ENCODE measurements at regions not wholly inside any gene's neighbourhood (a gene's known extent, or its start where the extent isn't known, plus 50 kb on each side); places are given as distances from the start of the nearest gene placed in this dataset.
"Not testable (repeated sequence)": the region's sequence is repeated elsewhere in the genome, so short reads cannot be mapped to it uniquely, and the experiment has no call there.

DNA sequence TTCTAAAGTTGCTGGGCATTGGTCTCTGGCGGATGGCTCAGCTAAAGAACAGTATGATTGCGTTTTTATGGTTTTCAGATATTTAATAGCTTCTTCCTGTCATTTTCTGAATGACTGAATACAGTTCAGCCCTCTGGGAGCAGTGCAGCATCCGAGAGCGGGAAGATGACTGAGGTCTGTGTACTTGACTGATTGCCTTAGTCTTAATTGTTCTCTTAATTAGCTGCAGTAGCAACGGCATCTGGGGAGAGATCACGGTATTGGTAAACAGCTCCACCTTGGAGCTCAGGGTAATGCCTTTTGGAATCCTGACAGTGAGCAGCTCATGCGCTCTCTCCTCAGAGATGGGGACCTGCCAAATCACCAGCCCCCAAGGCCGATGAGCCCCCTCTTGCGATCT, 481.4 kb upstream of the SPRED2 start:
- DNase-seq (ENCODE audit: low spot score) = no peak

DNA sequence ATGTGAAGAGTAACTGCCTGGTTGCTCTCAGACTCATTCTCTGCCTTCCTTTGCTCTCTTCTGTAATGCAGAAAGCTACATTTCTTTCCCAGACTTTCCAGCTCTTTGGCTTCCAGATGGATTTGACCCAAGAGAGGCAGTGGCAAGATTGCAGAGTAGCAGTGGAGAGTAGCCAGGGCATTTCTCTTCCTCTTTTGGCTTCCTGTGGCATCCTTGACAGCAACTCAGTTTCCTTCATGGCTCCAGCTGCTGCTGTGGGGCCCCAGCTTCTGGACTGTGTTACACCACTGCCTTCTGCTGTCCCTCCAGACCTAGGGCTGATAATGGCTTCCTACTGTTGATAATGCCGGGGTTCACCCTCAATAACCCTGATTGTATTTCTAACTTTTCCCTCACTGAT, 469.4 kb upstream of the SPRED2 start:
- no peak for DNase-seq (ENCODE audit: low spot score)

DNA sequence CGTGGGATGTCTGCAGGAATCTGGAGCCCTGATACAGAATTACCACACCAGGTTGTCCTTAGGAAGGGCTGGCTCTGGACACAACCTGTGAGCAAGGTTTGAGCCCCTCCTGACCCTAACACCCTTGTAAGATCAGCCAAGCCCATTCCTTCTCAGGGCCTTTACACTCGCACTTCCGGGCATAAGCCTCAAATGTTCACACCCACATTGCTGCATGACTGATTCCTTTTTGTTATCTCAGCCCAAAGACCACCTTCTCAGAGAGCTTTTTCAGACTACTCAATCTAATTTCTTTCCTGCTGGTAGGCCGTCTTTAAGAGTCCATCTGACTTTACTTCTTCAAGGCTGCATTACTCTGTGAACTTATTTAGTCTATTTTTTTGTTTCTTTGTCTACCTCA, 464.0 kb upstream of the SPRED2 start:
- no peak for DNase-seq (ENCODE audit: low spot score)

DNA sequence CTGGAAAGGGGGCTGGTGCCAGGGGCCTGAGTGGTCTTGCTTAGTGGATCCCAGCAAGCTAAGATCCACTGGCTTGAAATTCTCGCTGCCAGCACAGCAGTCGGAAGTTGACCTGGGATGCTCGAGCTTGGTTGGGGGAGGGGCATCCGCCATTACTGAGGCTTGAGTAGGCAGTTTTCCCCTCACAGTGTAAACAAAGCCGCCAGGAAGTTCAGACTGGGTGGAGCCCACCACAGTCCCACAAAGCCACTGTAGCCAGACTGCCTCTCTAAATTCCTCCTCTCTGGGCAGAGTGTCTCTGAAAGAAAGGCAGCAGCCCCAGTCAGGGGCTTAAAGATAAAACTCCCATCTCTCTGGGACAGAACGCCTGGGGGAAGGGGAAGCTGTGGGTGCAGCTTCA, 457.7 kb upstream of the SPRED2 start:
- not testable (repeated sequence) for DNase-seq (ENCODE audit: low spot score)

DNA sequence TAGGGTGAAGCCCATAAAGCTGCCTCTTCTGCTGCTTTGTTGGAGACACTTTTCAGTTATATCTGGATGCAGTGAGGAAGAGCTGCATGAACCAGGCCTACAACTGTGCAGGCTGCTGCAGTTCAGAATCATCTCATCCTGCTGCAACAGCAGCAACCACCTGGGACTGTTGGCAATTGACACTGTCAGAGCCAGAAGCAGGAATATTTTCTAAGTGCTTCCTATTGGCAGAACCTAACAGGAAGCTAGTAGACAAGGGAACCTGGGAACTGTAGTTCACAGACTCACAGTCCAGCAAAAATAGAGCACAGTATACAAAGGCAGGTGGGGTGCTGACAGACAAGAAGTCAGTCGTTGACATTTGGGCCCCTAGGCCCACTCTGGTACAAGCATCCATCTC, 452.9 kb upstream of the SPRED2 start:
- no peak for DNase-seq (ENCODE audit: low spot score)

DNA sequence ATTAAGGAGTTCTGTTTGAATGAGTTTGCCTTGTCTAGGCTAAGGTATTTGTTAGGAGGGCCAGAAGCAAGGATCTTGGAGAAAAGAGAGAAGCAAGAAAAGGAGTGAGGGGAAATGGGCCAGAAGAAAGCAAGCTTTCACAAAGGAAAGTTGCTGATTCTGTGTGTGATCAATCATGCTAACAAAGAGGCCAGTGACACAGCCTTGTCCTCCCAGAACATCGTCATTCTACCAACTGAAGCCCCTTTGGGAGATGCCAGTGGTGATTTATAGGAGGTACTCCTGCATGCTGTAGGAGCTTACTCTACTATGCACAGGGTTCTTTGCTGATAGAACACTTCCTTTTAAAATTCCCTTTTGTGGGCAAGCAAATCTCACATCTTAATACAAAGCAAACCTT, 449.2 kb upstream of the SPRED2 start:
- DNase-seq (ENCODE audit: low spot score) = no peak

DNA sequence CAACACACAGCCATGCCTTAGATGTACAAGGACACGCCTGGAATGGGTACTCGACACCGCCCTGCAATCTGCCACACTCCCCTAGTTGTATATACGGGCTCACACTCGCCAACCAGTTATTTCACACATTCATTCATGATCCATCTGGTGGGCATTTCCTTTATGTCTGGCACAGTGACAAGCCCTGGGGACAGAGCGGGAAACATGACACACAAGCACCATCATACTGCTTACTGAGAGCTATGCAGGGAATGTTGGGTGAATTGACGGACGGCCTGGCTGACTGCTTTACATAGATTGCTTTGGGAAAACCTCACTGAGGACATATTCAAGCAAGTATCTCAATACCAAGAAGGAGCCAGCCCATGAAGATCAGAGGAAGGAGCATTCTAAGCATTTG, 448.0 kb upstream of the SPRED2 start:
- no peak for DNase-seq (ENCODE audit: low spot score)

DNA sequence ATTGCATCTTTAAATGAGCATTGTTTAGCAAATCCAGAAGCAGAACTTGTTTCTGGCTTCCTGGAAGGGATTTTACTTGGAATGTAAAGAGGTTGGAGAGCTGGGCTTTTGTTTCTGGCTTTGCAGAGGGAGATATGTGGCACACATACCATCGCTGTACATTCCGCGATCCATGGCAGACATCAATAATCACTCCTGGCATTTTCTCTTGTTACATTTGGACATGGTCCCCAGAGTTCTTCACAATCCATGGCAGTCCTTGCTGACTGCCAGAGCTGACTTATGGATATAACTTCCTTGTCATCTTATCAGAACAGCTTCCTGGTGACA, 445.6 kb upstream of the SPRED2 start:
- no peak for DNase-seq (ENCODE audit: low spot score)

DNA sequence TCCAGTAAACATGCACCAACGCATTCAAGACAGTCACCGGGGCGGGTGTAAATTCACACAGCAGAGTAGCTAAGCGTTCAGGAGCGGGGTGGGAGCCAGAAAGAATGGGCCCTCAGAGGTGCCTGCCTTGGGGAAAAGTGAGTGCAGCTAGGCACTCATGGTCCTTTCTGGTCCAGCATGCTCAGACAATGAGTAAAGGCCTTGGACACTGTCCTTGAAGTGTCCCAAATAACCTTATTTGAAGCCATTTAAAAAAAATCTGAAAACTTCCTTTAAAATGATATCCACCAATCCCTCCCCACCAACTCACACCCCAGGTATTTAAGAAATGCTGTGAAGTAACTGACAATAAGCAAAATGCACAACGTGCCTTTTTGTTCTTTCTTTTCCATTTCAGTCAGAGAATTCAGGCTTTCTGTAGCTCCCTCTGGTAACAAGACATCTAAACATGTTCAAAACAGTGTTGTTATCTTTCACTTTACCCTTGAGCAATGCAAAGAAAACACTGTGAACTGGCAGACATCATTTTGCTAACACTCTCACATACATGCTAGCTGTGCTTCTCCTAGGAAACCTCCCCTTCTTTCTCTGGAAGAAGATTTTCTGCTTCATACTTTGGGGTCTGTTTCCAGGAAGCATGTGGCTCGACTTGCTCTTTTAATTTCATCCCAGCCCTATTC, 445.1 kb upstream of the SPRED2 start:
- peak; percentile 21 for DNase-seq (ENCODE audit: low spot score)

DNA sequence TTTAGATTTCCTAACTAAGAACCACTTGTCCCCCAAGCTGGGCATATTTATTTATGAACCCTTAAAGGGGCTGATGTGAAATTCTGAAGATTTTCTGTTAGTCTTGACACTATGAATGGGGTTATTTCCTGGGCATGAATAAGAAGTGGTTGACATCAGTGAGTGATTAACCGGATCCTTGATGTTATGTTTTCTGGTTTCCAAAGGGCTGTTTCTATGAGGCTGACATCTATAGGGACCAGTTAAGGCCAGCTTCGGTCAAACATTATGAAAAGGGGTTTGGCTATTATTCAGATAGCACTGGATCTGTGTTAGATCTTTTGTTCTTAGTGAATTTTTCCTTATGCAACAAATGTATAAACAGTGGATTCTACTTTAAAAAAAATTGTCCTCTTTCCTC, 443.7 kb upstream of the SPRED2 start:
- no peak for DNase-seq (ENCODE audit: low spot score)

DNA sequence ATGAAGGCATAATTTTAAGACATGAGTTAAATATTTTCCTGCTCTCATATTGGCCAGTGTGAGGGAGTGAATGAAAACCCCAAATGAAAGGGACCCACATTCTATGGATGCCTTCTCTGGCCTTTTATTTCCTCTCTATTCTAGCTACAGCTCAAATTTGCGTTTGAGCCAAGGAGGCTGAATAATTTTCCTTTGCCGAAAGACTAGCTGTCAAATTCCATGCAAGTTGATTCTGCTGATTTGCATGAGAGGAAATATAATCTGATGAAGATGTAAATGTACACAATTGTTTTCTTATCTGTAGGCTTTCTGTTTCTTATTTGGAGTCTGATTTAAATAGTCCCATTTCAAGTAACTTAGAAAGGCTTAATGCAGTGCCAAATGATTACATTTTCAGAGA, 438.4 kb upstream of the SPRED2 start:
- no peak for DNase-seq (ENCODE audit: low spot score)

DNA sequence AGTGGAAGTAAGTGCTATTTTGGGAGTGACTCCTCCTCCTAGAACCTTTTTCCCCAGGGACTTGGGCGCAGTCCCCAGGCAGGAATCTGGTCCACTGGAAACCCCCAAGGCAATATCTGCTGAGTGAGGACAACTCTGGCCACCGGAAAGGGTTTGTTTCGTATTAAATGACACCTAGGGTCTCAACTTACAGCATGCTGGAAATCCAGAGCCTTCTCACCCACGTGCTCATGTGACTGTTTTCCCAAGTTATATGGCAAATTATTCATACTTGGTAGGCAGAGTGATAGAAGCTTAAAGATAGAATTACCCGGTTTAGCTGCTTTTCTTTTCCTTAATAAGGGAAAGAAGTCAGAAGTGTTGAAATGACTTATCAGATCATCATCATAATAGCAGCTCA, 436.9 kb upstream of the SPRED2 start:
- DNase-seq (ENCODE audit: low spot score) = no peak

DNA sequence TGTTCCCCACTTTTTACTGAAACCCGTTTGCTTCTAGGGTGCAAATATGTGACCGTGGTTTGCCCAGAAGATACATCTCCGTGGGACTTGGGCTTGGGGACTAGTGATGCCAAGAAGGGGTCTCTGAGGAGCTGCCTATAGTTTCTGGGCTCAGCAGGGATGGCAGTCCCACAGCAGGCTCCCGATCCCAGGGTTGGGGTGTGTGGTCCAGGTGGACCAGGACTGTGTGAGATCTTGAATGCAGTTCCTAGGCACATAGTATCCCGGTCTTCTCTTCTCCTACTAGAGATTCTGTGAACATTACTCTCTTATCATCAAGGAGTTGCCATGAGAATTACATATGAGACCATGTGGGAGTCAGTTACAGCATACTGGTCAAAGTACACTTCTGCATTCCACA, 435.8 kb upstream of the SPRED2 start:
- DNase-seq (ENCODE audit: low spot score) = no peak

DNA sequence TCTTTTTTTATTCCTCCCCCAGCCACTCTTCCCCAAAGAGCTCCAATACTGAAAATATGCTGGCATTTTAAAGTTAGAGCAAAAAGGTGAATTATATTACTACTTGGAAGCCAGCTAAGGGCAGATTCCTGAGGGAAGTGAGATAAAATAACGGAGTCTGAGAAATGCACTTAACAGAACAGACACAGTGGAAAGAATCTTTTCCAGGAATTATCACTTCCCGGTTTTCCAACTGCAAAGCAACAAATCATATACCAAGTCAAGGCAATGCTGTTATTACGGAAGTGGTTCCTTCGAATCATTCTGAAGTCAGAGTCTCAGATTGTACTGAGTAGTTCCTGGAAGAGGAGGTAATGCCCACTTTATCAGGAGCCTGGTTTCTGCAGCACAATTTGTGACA, 435.0 kb upstream of the SPRED2 start:
- DNase-seq (ENCODE audit: low spot score) = no peak

DNA sequence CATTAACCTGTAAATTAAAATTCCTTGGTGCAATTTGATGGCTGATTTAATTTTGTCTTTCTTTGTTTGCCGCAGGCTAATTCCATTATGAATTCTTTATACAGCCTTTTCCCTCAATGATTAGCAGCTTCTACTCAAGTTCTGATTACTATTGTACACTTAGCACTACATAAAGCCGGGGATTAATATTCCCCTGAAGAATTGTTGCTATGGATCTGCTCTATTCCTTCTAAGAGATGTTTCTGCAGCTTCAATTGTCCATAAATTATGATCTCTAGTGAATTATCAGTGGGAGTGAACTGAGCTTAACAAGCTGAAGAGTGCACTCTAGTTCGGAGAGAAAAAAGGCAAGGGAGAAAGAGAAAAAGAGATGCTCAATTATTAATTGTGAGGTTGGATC, 433.7 kb upstream of the SPRED2 start:
- DNase-seq (ENCODE audit: low spot score) = no peak

DNA sequence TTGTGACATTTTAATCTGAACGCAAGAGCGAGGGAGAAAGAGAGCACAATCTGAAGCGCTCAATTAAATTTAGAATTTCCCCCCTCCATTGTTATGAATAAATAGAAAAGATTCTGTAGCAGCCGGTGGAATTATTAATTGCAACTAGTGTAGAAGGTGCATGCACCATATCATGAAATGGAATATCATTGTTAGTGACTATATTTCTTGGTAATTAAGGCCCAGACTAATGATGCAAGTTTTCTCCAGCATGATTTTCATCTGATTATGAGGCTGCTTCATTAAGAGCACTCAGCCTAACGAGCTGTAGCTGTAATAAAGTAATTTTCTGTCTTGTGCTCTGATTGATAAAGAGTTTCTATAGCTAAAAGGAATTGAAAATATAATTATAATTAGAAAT, 432.2 kb upstream of the SPRED2 start:
- no peak for DNase-seq (ENCODE audit: low spot score)

DNA sequence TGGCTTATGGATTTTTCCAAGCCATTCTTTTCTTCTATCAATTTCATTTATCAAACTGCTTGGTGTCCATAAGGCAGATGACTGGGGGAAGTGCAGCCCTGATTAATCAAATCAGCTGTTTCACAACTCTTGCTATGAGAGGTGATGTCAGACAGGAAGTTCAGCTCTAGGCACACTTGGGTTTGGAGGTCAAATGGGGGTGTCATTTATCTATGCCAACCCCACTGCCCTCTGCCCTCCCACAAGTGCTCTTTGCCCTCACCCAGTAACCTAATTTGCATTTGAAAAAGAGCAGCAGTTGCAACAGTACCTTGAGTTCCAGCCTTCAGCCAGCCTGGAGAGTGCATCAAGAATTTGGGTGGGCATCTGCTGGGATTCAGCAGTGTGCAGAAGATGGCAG, 431.3 kb upstream of the SPRED2 start:
- DNase-seq (ENCODE audit: low spot score) = no peak

DNA sequence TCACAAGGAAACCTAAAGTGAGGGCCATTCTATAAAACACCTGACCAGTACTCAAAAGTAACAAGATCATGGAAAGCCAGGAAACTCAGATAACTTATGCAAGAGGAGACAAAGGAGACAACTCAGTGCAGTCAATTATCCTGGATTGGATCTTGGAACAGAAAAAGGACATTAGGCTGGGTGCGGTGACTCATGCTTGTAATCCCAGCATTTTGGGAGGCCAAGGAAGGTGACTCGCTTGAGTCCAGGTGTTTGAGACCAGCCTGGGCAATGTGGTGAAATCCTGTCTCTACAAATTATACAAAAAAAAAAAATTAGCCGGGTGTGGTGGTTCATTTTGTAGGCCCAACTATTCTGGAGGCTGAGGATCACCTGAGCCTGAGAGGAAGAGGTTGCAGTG, 424.5 kb upstream of the SPRED2 start:
- no peak for DNase-seq (ENCODE audit: low spot score)

DNA sequence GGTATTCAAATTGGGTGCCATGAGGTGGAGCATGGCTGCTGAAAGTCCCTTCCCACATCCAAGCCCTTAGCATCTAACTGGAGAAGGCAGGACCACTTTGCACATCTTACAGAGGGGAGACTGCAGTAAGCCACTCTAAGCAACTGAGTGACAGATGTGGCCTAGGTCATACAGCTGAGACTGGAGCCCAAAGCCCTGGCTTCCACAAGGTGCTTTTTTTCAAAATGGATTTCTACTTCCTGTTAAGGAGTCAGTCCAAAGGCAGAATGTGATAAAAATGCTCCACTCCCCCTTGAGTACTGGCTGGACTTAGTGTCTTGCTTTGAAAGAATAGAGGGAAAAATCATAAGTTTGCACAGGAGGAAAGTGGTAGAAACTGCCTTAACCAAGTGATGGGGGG, 424.0 kb upstream of the SPRED2 start:
- DNase-seq (ENCODE audit: low spot score) = no peak

DNA sequence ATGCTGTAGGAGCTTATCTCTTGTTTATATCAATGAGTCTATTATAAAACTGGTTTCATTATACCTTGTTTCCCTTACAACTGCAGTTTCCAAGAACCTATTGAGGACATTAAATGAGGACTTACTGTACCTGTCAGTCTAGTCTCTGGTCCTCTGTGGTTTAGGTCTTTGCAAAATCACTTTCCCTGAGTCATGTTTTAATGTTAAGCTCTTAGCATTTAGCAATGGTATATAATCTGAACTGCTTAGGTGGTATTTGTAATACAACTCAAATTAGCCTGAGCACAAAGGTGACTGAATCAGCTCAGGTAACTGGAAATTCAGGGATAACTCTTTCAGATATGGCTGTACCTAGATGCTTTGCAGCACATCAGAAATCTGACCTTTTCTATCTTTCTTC, 418.3 kb upstream of the SPRED2 start:
- DNase-seq (ENCODE audit: low spot score) = no peak

DNA sequence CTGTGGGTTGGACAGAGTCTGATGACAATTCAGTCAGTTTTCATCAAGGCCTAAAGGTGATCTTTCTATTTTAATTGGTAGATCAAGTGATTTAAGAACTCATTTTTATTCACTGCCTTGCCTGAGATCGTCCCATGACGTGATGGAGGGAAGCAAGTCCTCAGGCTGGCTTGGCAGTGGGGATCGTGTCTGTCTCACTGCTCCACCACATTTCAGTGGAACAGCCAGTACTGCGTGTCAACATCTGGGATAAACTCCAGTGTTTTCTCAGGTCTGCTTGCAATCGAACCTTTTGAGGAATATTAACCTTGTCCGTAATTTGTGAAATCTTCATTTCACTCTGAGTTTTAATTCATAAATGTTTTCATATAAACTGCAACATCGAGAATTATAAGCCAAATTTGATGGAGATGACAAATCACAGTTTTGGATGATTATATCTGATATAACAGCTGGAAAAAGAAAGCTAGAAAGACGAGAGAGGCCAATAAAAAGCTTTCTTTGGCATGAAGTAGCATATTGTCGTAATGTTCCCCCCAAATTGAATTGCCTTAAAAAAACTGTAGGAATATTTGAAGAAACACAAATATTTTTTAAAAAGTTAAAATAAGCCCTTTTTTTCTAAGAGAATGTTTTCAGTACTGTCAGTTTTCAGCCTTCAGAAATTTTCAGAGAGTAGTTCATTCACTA, 414.7 kb upstream of the SPRED2 start:
- DNase-seq (ENCODE audit: low spot score) = no peak

DNA sequence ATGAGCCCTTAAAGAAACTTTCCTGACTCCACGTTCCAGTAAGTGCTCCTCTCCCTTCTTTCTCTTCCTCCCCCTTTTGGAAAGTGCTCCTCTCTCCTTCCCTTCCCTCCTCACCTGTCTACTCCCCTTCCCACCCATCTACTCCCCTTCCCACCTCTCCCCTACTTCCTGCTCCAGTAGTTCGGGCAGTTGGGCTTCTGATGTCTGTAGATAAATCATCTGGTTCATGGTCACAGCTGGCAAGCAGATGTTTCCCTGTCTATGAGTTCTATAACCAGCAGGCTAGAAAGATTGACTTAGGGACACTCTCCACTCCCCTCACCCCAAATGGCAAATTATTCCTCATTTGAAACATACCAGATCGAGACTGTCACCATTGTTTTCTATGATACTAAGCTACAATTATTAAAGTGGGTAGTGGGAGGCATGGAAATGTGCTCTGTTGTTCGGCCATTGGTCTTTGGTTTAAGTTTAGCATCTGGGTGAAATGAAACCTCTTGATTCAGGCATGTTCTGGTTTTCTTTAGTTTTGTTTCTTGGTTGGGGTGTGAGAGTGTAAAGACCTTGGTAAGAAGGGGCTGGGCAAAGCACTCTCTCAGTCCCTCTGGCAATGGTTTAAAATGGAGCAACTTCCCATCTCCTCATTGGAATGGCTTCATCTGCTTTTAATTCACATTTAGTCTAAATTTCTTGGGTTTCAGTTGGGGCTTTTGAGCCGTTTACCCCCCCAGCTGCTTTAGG, 413.2 kb upstream of the SPRED2 start:
- DNase-seq (ENCODE audit: low spot score) = no peak

DNA sequence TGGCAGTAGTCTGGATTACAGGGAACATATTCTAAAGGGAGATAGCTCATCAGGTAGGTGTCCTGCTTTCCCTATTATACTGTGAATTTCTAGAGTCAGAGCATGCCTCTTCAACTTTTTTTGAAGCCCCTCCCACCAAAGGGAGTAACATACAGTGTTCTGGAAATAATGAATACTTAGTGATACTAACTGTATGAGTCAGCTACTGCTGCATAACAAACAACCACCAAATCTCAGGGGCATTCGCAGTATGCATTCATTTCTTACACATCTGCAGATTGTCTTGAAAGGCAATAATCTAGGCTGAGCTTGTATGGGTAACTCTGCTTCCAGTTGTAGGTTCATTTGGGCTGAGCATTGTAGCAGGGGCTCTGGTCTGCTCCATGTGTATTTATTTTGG, 409.7 kb upstream of the SPRED2 start:
- DNase-seq (ENCODE audit: low spot score) = no peak
